ENCODE measurements at regions not wholly inside any gene's neighbourhood (a gene's known extent, or its start where the extent isn't known, plus 50 kb on each side); places are given as distances from the start of the nearest gene placed in this dataset.
A peak's percentile ranks its signal among the peaks of the same experiment; 100 is the strongest.

DNA sequence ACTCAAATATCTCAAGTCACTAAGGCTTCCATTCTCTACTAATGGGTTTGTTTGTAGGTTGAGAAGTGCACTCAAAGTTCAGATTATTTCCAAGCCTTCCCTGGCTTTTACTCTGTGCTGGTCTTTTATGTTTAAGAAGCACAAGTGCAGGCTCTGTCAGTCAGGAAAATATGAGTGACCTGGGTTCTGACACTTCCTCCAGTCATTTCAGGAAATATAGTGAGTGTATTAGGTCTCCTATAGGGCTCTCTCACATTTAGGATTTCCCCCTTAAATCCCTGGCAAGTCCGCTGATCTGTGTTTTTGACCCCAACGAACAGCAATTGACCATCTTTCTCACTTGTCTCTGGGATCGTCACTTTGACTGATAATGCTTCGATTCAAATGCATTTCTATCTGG, 210.2 kb downstream of the ARPP21 start:
- no peak for DNase-seq (ENCODE audit: low read depth)

DNA sequence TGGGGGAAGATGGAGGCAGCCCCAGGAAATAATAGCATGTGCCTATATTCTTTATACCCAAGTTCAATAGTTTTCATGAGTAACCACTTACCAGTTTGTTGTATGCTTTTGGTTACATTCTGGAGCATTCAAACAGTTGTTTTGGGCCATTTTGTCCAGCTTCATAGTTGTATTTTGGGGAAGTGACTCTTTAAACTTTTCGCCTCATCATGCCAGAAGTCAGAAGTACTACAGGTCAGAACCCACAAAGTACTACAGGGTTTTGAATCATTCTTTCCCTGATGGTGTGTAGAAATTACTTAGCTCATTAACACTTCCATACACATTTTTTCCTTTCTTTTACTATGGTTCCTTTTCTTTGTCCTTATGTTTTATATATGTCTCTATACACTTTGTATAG, 210.6 kb downstream of the ARPP21 start:
- DNase-seq (ENCODE audit: low read depth) = no peak

DNA sequence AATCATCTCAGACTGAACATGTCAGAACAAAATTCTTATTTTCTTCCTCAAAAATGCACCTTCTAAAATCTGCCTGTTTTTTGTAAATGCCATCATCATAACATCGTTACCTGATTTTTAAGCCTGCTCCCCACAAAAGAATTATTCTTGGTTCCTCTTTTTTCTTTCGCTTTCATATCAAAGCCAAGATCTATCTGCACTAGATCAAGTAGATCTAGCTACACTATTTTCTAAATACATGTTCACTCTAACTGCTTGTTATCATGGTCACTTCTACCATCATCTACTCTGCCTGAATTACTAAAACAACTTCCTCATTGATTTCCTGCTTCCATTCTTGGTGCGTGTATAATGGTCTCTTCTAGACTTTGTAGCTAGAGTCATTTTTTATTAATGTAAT, 217.7 kb downstream of the ARPP21 start:
- DNase-seq (ENCODE audit: low read depth) = no peak

DNA sequence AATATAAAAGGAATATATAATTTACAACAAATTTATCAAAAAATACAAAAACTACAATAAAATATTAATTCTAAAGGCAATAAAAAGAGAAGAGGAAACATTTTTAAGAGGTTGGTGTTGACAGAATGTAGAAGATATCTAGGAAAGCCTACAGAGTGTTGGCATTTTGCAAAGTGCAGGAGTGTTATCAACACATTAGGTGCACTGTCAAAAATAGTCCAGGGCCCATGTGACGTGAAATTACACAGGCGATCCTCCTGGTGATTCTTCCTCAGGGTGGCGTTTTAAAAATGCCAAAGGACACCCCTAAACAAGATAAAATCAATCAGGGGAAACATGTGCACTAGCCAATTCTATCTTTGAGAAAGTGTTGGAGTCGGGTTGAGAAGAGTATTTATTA, 222.7 kb downstream of the ARPP21 start:
- DNase-seq (ENCODE audit: low read depth) = no peak

DNA sequence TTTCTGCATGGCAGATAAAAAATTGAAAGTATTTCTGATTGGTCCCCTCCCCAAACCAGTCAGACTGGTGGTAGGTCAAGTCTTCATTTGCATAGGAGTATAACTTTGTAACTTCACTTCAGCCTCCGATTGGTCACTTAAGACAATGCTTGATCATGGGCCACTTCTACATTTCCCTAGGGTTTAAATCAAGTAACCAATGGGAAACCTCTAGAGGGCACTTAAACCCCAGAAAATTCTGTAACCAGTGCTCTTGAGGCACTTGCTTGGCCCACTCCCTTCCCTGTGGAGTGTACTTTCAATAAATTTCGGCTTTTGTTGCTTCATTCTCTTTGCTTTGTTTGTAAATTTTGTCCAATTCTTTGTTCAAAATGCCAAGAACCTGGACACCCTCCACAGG, 225.5 kb downstream of the ARPP21 start:
- DNase-seq (ENCODE audit: low read depth) = no peak

DNA sequence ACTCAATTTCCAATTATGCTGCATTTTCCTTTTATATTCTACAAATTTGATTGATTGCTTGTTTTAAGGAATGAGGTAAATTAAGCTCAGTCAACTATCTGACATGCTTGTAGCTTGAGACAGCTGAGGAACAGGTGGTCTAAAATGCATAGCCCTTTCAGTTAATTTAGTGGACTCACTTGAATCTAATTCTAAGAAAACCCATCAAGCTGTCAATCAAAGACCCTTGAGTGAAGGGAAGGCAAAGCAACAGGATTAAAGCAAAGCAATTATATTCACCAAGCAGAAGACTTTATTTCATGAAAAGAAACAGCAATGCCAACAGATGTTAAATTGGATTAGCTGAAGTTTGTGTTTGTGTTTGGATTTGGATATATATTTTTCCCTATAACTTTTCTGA, 228.5 kb downstream of the ARPP21 start:
- no peak for DNase-seq (ENCODE audit: low read depth)

DNA sequence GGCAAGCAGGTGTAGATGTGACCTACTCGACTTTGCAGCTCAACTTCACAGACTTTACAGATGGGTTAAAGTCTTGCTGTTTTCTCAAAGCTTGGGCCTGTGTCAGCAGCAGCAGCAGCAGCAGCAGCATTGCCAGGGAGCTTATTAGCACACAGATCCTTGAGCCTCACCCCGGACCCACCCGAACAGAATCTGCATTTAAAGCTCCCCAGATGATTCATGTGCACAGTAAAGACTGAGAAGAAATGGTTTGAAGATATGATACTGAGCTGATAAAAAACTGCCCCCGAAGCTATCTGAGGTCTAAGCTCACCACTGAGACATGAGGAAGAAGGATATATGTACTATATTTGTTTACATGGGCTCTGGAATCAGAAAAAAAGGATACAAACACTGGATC, 231.7 kb downstream of the ARPP21 start:
- DNase-seq (ENCODE audit: low read depth) = no peak

DNA sequence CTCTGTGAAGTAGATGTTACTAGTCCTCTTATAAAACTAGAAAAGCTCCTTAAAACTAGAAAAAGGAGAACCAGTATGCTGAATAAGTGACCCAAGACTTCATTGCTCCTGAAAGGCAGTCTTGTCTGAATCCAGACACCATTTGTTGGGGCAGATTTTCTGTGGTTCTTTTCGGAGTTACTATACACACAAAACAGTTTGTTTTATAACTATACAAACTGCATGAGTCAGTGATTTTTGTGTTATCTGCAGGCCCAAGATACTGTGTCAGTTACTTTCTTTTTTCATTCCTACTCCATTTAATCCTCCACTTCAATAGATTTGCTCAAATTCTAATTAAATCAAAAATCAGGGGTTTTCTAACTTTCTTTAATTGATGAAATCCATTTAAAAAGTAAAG, 244.6 kb downstream of the ARPP21 start:
- no peak for DNase-seq (ENCODE audit: low read depth)

DNA sequence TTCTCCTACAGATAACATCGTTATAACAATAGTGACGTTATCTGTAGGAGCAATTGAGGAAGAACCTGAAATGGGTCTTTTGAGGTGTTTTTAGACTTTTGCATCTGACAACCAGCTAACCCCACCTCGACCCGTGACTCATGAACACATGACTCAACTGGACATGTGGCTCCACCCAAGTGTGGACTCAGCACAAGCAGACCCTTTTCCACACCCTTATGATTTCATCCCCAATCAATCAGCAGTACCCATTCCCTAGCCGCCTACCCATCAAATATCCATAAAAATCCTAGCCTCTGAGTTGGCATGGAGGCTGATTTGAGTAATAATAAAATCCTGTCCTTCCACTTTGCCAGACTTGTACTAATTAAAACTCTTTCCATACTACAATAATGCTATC, 255.4 kb downstream of the ARPP21 start:
- no peak for DNase-seq (ENCODE audit: low read depth)

DNA sequence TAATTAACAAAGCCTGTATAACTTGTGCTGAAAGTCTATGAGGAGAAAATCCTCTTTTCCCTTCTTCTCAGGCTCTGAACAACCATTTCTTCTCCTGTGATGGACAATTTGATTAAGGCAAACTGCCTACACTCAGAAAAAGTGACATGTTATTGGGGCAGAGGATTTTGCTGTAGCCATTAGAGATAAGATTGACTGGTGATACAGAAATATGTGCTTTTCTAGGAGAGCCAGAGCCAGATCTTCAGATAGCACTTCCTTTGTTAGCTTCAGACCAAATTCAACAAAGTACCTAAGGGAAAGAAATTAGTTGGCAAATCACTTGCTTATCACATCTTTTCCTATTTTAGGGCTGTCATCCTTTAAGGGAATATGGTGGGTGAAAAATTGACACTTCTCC, 259.9 kb downstream of the ARPP21 start:
- DNase-seq (ENCODE audit: low read depth) = no peak

DNA sequence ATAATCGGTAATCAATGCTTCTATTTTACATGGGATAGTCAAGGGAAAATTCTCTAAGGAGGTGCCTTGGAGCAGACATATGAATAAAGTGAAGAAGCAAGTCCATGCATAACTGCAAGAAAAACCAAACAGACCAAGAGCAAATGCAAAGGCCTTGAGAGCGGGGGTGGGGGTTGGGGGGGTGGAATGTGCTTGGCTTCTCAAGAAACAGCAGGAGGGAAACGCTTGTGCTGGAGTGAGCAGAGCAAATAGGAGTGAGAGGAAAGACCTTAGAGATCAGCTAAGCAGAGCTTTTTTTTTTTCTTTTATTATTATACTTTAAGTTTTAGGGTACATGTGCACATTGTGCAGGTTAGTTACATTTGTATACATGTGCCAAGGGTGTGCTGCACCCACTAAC, 260.8 kb downstream of the ARPP21 start:
- no peak for DNase-seq (ENCODE audit: low read depth)

DNA sequence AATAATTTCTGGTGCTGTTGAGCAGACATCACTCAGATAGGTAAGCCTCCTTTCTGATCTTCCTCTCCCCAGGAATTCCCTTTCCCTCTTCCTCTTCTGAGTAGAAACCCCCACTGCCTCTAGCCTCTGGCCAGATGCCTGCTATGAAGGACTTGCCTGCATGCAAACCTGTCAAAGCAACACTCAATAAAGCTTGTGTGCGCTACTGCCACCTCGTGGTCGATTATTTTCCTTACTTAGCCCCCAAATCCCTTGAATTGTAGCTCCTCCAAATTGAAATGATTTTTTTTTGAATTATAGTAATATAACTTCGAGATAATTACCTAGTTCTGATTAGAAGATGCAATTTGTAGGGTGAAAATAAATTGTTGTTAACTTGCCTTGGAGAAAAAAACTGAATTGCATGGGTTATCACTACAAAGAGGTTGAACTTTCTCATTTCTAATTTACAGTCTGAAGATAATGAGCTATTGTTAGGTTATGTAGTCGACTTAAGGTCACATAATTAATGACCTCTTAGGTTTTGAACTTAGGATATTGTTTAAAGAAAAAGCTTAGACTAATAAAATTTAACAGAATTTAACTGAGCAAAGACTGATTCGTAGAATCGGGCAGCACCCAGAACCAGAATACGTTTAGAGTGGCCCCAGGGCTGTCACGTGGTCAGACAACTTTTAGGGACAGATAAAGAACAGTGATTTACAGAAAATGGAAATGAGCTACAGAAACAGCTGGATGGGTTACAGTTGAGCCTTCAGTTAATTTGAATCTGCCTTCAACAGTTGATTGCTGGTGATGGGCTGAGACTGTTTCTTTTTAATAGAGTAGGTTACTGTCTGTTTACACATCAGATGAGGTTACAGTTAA, 269.3 kb downstream of the ARPP21 start:
- peak; percentile 80 for DNase-seq (ENCODE audit: low read depth)

DNA sequence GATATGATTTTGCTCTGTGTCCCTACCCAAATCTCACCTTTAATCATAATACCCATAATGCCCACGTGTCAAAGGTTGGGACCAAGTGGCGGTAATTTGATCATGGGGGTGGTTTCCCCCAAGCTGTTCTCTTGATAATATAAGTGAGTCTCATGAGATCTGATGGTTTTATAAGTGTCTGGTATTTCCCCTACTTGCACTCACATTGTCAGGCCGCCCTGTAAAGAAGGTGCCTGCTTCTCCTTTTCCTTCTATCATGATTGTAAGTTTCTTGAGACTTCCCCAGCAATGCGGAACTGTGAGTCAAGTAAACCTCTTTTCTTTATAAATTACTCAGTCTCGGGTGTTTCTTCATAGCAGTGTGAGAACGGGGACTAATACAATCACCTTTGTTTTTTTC, 279.8 kb downstream of the ARPP21 start:
- no peak for DNase-seq (ENCODE audit: low read depth)

DNA sequence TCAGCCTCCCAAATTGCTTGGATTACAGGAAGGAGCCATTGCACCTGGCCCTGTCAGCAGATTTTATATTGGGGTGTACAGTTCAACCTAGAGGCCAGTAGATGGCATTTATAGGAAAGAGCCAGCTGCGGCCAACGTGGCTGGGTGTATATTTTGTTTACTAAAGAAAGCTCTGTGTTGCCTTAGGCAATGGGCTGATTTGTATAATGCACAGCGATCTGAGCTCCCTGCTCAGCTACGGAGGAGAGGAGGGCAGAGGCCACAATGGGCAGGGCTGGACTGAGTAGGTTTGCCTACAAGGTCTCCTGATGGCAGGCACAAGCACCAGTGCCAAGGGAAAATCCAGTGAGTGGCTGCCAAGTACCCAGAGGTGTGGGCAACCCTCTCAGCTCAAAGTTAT, 282.4 kb downstream of the ARPP21 start:
- DNase-seq (ENCODE audit: low read depth) = no peak

DNA sequence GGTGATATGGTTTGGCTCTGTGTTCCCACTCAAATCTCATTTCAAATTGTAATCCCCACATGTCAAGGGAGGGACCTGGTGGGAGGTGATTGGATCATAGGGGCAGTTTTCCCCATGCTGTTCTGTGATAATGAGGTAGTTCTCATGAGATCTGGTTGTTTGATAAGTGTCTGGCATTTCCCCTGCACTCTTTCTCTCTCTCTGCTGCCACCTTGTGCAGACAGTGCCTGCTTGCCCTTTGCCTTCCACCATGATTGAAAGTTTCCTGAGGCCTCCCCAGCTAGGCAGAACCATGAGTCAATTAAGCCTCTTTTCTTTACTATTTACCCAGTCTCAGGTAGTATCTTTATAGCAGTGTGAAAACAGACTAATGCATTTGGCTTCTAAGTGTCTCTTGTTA, 284.7 kb downstream of the ARPP21 start:
- DNase-seq (ENCODE audit: low read depth) = peak; percentile 63

DNA sequence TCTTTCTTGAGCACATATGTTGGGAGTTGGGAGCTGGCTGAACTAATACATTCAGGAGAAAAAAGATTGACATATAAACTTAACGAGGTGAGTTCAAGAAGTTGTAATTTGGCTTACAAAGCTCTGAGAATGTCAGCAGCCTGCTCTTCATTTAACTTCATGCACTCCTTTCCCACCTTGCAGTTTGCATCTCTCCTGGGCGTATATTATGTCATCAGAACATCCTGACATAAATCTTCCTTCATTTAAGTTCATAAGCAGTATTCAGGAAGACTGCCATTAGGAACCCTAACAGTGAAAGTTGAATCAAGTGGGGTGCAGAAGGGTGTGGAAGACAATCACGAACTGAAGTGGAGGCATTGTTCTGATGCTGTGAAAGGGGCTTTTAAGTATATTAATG, 288.1 kb downstream of the ARPP21 start:
- DNase-seq (ENCODE audit: low read depth) = no peak

DNA sequence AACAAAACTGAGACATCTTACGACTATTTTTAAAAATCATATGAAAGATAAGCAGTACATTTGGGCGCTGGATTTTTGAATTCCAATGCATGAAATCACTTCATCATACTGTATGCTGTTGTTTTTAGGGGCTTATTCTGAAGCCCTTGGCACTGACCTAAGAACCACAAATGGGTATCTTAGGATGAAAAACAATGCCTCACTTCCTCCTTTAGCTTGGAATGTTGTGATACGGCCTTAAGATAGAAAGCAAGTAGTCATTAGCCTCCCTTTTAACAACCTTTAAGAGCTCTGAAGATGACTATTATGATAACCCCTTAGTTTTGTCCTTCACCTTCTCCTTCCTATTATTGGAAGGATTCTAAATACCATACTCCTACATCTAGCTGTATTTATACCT, 289.8 kb downstream of the ARPP21 start:
- DNase-seq (ENCODE audit: low read depth) = peak; percentile 89

DNA sequence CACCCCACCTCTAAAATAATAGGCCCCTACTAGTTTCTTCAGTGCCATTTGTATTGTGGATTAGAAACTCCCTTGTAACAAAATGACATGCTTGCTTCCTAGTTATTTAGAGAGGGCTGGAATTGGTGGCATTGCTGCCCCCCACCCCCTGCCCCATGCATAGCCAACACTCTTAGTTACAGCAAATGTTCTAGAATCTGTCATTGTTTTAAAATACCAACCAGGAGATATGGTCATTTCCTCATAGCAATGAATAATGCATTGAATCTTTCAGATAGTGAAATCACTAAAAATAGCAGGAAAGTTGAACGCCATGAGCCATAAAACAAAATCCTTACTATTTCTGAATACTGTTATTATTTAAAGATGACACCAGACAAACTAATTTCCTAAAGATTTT, 292.5 kb downstream of the ARPP21 start:
- DNase-seq (ENCODE audit: low read depth) = no peak

DNA sequence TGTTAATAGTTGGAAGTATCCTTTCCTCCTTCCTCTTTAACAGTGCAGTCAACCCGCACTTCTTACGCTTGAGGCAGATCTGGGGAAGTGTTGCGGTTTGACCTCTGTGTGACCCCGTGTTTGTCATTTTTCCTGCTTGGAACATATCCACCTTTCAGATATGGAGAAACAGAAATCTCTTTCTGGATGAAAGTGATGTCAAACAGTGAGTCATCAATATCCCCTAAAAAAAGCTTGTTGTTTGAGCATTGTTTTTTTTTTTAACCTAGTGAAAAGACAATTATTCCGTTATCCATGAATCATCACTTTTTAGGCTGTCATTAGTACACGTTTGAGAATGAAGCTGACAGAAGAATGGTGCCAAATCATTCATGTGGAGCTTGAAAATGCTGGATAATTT, 293.7 kb downstream of the ARPP21 start:
- DNase-seq (ENCODE audit: low read depth) = peak; percentile 92

DNA sequence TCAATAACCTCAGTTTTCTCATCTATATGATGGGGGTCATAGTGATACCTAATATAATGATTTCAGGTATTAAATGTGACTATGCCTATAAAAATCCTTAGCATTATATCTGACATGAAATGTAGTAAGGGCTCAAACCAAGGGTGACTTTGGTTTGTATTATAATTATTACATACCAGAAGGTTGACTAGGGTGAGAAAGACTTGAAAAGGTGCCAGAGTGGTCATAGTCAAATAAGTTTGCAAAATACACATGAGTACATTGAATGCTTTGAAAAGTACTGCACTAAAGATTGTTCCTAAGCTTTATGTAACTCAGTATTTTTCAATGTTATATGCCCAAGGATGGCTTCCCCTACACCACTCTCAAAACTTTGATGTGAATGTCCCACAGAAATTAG, 297.2 kb downstream of the ARPP21 start:
- DNase-seq (ENCODE audit: low read depth) = peak; percentile 49

DNA sequence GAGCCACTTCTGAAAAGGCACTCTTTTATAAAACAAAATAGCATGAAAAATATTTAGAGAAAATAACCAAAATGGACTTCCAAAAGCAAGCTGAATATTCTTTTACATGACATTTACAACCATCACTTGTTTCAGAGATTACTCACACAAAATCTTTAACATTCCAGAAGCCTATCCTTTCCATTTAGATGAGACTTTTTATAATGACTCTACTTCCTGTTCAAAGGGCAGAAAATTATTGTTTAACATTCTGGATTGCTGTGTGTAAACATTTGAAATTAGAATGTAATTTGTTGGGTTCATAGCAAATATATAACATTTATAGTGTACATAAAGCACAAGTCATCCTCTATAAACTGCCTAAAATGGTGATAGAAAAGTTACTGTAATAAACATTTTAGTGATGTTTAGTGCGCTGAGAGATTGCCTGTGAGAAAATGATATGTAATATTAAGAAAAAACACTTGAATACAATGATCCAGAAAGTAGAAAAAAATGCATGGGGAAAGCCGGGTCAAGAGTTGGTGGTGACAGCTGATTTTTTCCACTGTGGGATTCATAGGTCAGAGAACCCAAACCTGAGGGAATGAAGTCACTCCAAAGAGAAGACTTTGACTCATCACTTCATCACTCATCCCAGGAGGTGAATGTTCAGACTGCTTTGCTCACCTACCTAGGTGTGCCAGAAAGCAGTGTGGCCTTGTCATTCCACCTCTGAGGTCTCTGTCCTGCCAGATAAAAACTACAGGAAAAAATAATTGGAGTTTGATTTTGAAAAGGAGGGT, 305.8 kb downstream of the ARPP21 start:
- DNase-seq (ENCODE audit: low read depth) = peak; percentile 64

DNA sequence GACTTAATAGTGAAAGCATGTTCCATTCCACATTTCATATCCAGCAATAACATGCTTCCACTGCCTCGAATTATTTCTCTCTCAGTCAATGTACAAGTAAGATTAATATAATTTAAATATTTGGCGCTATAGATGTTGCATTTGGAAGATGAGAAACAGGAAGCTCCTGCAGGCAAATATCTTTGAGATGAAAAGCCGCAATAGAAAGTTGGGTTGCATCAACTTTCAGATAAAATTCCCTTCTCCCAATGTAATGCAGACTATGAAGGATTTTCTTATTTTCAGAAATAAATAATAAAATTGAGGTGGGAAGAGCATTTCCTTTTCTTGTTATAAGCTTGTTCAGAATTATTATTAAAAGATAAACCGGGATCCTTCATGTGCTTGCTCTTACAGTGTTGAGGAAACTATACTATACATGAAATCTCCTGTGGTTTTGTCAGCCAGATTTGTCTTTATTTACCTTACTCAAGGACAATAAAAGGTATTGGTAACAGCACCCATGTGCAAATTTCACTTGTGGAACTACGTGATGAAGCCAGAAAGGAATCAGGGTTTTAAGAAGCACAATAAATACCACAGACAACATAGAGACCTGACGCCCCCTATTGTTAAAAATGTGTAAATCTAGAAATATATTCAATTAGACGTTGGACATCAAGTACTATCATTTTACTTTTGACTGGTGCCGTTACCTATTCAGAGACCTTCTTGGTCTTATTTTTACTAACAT, 307.0 kb downstream of the ARPP21 start:
- DNase-seq (ENCODE audit: low read depth) = peak; percentile 61

Measured in LHCN-M2 (cell line).